Fibroblast of lung (primary cell): ENCODE measurements at regions not wholly inside any gene's neighbourhood (a gene's known extent, or its start where the extent isn't known, plus 50 kb on each side); places are given as distances from the start of the nearest gene placed in this dataset.

ENCODE experiments used
- DNase-seq, 2 donors: peaks; one replicate each; pipeline versions ENCODE4 v3.0.0 to v3.0.0-alpha.2; 2010; ENCODE audit warnings: low read depth in 2 of 2
- H2AFZ ChIP-seq: 2 replicates; pipeline ENCODE4 v1.5.1; 2012; ENCODE audit warnings: low read length, control low read depth, inconsistent platforms
- H3K27ac ChIP-seq: 2 replicates; pipeline ENCODE4 v1.5.1; 2011; ENCODE audit warnings: low read length, control low read depth; ENCODE audit not compliant: insufficient read depth
- H3K27me3 ChIP-seq: 2 replicates; pipeline ENCODE4 v1.5.1; 2011; ENCODE audit warnings: mild to moderate bottlenecking, low read length; ENCODE audit not compliant: control insufficient read depth, insufficient read depth
- H3K36me3 ChIP-seq: 2 replicates; pipeline ENCODE4 v1.5.1; 2011; ENCODE audit warnings: low read length; ENCODE audit not compliant: control insufficient read depth, insufficient read depth
- H3K4me1 ChIP-seq: 2 replicates; pipeline ENCODE4 v1.5.1; 2011; ENCODE audit warnings: low read length; ENCODE audit not compliant: control insufficient read depth, insufficient read depth; ENCODE audit errors: extremely low read depth
- H3K4me2 ChIP-seq: 2 replicates; pipeline ENCODE4 v1.5.1; 2011; ENCODE audit warnings: low read length, control low read depth; ENCODE audit not compliant: insufficient read depth; ENCODE audit errors: extremely low read depth
- H3K4me3 ChIP-seq, 4 experiments: fragments of 200-600 bp in 1 of 4; sonication (generic) in 1 of 4; replicated peaks in 1 of 4; 2 replicates each; pipeline ENCODE4 v1.5.1; 2011 to 2016; ENCODE audit warnings: low read length in 4 of 4, low read depth in 3 of 4, mild to moderate bottlenecking in 3 of 4, control low read depth in 2 of 4, inconsistent platforms in 1 of 4, mixed read lengths in 1 of 4; ENCODE audit not compliant: insufficient read depth in 1 of 4; ENCODE audit errors: control extremely low read depth in 1 of 4
- H3K79me2 ChIP-seq: 2 replicates; pipeline ENCODE4 v1.5.1; 2012; ENCODE audit warnings: mild to moderate bottlenecking, low read length, inconsistent platforms; ENCODE audit not compliant: control insufficient read depth, insufficient read depth
- H3K9ac ChIP-seq: 2 replicates; pipeline ENCODE4 v1.5.1; 2011; ENCODE audit warnings: mild to moderate bottlenecking, low read length, control low read depth; ENCODE audit not compliant: insufficient read depth
- H3K9me3 ChIP-seq: 2 replicates; pipeline ENCODE4 v1.5.1; 2012; ENCODE audit warnings: low read depth, low read length; ENCODE audit not compliant: control insufficient read depth, insufficient read depth
- H4K20me1 ChIP-seq: 2 replicates; pipeline ENCODE4 v1.5.1; 2011; ENCODE audit warnings: low read length; ENCODE audit not compliant: control insufficient read depth, insufficient read depth; ENCODE audit errors: extremely low read depth
- EZH2 ChIP-seq: IDR thresholded peaks from 2 replicates; pipeline ENCODE4 v1.5.1; 2012; ENCODE audit warnings: low read length, control low read depth, mild to moderate bottlenecking; ENCODE audit errors: missing control alignments
- TF ChIP-seq, protein P1 (sequence below), 2 donors: IDR thresholded peaks in 1 of 2; conservative IDR thresholded peaks in 1 of 2; 1 replicate in 1 of 2; 2 replicates in 1 of 2; pipeline ENCODE4 v1.5.1; 2011 to 2012; ENCODE audit warnings: low read length in 2 of 2, control low read depth in 1 of 2, inconsistent platforms in 1 of 2, low read depth in 1 of 2, mild to moderate bottlenecking in 1 of 2

DNA sequence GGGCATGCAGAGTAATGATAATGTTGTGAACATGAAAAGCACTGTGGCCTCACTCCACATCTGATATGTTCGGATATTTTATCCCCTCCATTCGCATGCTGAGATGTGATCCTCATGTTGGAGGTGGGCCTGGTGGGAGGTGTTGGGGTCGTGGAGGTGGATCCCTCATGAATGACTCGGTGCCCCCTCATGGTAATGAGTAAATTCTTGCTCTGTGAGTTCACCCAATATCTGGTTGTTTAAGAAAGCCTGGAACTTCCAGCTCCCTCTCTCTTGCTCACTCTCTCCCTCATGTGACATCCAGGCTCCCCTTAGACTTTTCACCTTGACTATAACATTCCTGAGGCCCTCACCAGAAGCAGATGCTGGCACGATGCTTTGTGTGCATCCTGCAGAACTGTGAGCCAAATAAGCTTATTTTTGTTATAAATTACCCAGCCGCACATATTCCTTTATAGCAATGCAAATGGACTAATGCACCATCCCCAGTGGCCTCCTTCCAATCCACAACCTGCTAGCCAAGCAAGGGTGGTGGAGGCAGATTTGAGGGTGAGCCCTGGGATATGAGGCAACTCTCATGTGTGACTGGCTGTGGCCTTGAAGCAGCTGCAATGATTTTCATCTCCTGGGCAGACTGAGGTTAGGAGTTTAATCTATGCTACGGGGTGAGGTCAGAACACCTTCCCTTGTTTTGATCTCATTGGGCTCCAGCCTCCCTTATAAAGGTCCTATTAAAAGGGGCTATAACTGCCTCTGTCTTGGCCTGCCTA is 276.5 kb downstream of the ETS1 start:
- Histone ChIP-seq H3K4me1 (no peaks in the 10 kb centered on the region), H3K4me3 (no peak overlapping the region), H3K9ac (no peak overlapping the region), H4K20me1 (no peaks in the 10 kb centered on the region), H3K79me2 (no peaks in the 10 kb centered on the region), H2AFZ (no peak overlapping the region), H3K27me3 (no peaks in the 10 kb centered on the region), H3K4me2 (no peak overlapping the region), H3K36me3 (no peaks in the 10 kb centered on the region), H3K27ac (no peak overlapping the region), H3K9me3 (no peaks in the 10 kb centered on the region)
- DNase-seq: no peak
- TF ChIP-seq, protein P1, sequence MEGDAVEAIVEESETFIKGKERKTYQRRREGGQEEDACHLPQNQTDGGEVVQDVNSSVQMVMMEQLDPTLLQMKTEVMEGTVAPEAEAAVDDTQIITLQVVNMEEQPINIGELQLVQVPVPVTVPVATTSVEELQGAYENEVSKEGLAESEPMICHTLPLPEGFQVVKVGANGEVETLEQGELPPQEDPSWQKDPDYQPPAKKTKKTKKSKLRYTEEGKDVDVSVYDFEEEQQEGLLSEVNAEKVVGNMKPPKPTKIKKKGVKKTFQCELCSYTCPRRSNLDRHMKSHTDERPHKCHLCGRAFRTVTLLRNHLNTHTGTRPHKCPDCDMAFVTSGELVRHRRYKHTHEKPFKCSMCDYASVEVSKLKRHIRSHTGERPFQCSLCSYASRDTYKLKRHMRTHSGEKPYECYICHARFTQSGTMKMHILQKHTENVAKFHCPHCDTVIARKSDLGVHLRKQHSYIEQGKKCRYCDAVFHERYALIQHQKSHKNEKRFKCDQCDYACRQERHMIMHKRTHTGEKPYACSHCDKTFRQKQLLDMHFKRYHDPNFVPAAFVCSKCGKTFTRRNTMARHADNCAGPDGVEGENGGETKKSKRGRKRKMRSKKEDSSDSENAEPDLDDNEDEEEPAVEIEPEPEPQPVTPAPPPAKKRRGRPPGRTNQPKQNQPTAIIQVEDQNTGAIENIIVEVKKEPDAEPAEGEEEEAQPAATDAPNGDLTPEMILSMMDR (conservative IDR thresholded peaks at IDR 0.05 in 1 of 2, IDR thresholded peaks at IDR 0.05 in 1 of 2; ENCODE audit: low read depth in 1 of 2, low read length in 2 of 2): no peak
- no peak for TF ChIP-seq EZH2

DNA sequence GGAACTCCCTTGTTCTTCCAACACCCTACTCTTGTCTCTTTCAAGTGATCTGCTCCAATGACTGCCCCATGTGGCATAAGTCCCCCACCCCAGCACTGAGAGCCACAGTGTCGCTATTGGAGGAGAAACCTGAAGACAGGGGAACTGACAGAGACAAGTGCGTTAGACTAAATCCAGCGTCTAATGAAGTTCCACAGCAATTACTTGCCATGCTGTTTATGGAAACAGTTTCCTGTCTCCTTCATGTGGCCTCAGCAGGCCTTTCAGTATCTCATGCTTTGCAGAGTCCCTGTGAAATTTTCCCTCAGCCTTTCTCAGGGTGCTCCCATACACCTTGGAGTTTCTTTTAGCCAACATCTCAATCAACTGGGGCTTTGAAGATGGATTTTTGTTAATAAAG is 277.4 kb downstream of the ETS1 start:
- H3K4me3 ChIP-seq: no peak overlapping the region
- DNase-seq: no peak
- no peak overlapping the region for H3K4me2 ChIP-seq
- no peaks in the 10 kb centered on the region for H3K36me3 ChIP-seq
- TF ChIP-seq EZH2: no peak
- TF ChIP-seq, protein P1 (conservative IDR thresholded peaks at IDR 0.05 in 1 of 2, IDR thresholded peaks at IDR 0.05 in 1 of 2; ENCODE audit: low read depth in 1 of 2, low read length in 2 of 2): no peak
- no peaks in the 10 kb centered on the region for H4K20me1 ChIP-seq
- no peaks in the 10 kb centered on the region for H3K79me2 ChIP-seq
- no peaks in the 10 kb centered on the region for H3K27me3 ChIP-seq
- H3K9ac ChIP-seq: no peak overlapping the region
- no peak overlapping the region for H2AFZ ChIP-seq
- H3K9me3 ChIP-seq: no peaks in the 10 kb centered on the region
- no peaks in the 10 kb centered on the region for H3K4me1 ChIP-seq
- H3K27ac ChIP-seq: no peak overlapping the region

- Histone ChIP-seq H3K27me3 (no peaks in the 10 kb centered on the region), H3K4me2 (no peak overlapping the region), H3K79me2 (no peaks in the 10 kb centered on the region), H2AFZ (no peak overlapping the region), H3K36me3 (no peaks in the 10 kb centered on the region), H3K4me3 (no peak overlapping the region), H3K9me3 (no peaks in the 10 kb centered on the region), H3K9ac (no peak overlapping the region), H3K4me1 (no peaks in the 10 kb centered on the region), H4K20me1 (no peaks in the 10 kb centered on the region), H3K27ac (no peak overlapping the region)
- DNase-seq: no peak
- TF ChIP-seq, protein P1 (conservative IDR thresholded peaks at IDR 0.05 in 1 of 2, IDR thresholded peaks at IDR 0.05 in 1 of 2; ENCODE audit: low read depth in 1 of 2, low read length in 2 of 2): no peak
- TF ChIP-seq EZH2: no peak
These were observed 278.6 kb downstream of the ETS1 start for GRCh38 chr11:128308794-128309193.
